Adrenal gland (tissue), 9 donors: ENCODE measurements at regions not wholly inside any gene's neighbourhood (a gene's known extent, or its start where the extent isn't known, plus 50 kb on each side); places are given as distances from the start of the nearest gene placed in this dataset.

ENCODE experiments used
- DNase-seq, 7 donors: peaks; one replicate each; pipeline ENCODE4 v3.0.0-alpha.2; 2019 to 2020
- H3K27ac ChIP-seq, 5 donors: fragments of 200-600 bp; sonication (generic) in 4 of 5; 1 replicate in 3 of 5; 2 replicates in 2 of 5; pipeline versions ENCODE4 v1.5.1 to v1.8.0; 2016 to 2020; ENCODE audit warnings: mild to moderate bottlenecking in 1 of 5
- H3K27me3 ChIP-seq: fragments of 200-600 bp; 2 replicates; pipeline ENCODE4 v1.8.0; 2021
- H3K36me3 ChIP-seq, 2 donors: fragments of 200-600 bp; replicated peaks in 1 of 2; 1 replicate in 1 of 2; 2 replicates in 1 of 2; pipeline versions ENCODE4 v1.5.1 to v1.8.0; 2018 to 2022
- H3K4me1 ChIP-seq, 2 donors: fragments of 200-600 bp; replicated peaks in 1 of 2; 1 replicate in 1 of 2; 2 replicates in 1 of 2; pipeline versions ENCODE4 v1.5.1 to v1.8.0; 2018 to 2021
- H3K4me3 ChIP-seq, 4 donors: fragments of 200-600 bp; sonication (generic) in 3 of 4; one replicate each; pipeline ENCODE4 v1.5.1; 2016 to 2018
- H3K9me3 ChIP-seq, 3 donors: fragments of 200-600 bp; sonication (generic) in 1 of 3; replicated peaks in 1 of 3; 1 replicate in 2 of 3; 2 replicates in 1 of 3; pipeline versions ENCODE4 v1.5.1 to v1.8.0; 2016 to 2021
- POLR2A ChIP-seq, 2 donors: fragments of 450-650 bp; IDR thresholded peaks; one replicate each; pipeline ENCODE4 v1.6.1; 2017; ENCODE audit warnings: antibody characterized with exemption in 2 of 2, mild to moderate bottlenecking in 2 of 2, moderate library complexity in 1 of 2
- WGBS, 4 donors: extraction: QIAGEN DNeasy Blood & Tissue Kit in 2 of 4; methylation state at CpG; one replicate each; pipeline versions ENCODE4 v1.1.5 to v1.1.7; 2013 to 2017; 5-methylcytosine and 5-hydroxymethylcytosine counted together
- intact Hi-C, 2 donors: fragments of 100-400 bp; cut with DNase I; formaldehyde crosslinking; loops; one replicate each; pipeline versions ENCODE4 v1.14.1 to v1.15.0; 2022 to 2023
- TF ChIP-seq, protein P1 (sequence below), 6 experiments: fragments of 450-650 bp in 4 of 6; fragments of 200-600 bp in 2 of 6; sonication (generic) in 1 of 6; IDR thresholded peaks; 1 replicate in 5 of 6; 2 replicates in 1 of 6; pipeline versions ENCODE4 v1.5.1 to v1.8.0; 2016 to 2021; ENCODE audit warnings: antibody characterized with exemption in 6 of 6, mild to moderate bottlenecking in 2 of 6, moderate library complexity in 1 of 6
- donor health status: healthy with polysubstance abuse.
- donor health status: Bipolar disorder and iron deficiency.
- donor health status: DM: yes; HTN: yes; CAD: no.
- donor health status: DM: no; HTN: no; CAD: no.
- donor health status: DM: no; HTN: no; CAD: no.

DNA sequence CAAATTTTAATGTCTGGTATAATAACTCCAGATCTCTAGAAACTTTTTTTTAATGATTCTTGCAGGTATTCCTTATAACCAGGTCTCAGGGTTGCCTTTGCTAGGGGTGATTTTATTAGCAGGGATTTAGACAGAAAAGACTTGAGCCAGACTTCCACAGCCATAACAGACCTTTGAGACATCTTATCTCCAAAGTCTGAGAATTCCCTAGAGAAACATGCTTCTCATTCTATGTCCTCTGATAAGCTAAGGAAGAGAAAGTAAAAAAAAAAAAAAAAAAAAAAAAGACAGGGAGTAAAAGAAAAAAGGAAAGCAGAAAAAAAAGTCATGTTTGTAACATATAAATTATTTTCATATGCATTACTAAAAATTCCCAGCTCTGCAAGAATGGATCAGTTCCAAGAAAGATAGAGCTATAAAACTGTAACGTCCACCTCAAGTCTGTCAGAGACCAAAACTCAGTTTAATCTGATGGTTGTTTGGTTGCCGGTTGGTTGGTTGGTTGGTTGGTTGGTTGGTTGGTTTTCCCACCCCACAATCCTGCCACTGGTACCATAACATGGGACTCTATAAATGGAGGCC is 153.8 kb downstream of the COL6A3 start:
- WGBS, 4 donors: 0 to 48% (median 22%) methylated on average over 2 of the region's 2 CpGs
- H3K27me3 ChIP-seq: no peaks in the 10 kb centered on the region
- H3K27ac ChIP-seq: no peak overlapping the region
- H3K4me3 ChIP-seq: no peak overlapping the region
- H3K4me1 ChIP-seq: peaks cover 0 to 20% of the 10 kb centered on the region in 2 donors
- no peak for DNase-seq
- H3K36me3 ChIP-seq: no peaks in the 10 kb centered on the region
- no peak for TF ChIP-seq POLR2A (IDR thresholded peaks at IDR 0.05)
- TF ChIP-seq, protein P1, sequence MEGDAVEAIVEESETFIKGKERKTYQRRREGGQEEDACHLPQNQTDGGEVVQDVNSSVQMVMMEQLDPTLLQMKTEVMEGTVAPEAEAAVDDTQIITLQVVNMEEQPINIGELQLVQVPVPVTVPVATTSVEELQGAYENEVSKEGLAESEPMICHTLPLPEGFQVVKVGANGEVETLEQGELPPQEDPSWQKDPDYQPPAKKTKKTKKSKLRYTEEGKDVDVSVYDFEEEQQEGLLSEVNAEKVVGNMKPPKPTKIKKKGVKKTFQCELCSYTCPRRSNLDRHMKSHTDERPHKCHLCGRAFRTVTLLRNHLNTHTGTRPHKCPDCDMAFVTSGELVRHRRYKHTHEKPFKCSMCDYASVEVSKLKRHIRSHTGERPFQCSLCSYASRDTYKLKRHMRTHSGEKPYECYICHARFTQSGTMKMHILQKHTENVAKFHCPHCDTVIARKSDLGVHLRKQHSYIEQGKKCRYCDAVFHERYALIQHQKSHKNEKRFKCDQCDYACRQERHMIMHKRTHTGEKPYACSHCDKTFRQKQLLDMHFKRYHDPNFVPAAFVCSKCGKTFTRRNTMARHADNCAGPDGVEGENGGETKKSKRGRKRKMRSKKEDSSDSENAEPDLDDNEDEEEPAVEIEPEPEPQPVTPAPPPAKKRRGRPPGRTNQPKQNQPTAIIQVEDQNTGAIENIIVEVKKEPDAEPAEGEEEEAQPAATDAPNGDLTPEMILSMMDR (IDR thresholded peaks at IDR 0.05): no peak
- intact Hi-C loops: no loop called here
- H3K9me3 ChIP-seq: no peaks in the 10 kb centered on the region

DNA sequence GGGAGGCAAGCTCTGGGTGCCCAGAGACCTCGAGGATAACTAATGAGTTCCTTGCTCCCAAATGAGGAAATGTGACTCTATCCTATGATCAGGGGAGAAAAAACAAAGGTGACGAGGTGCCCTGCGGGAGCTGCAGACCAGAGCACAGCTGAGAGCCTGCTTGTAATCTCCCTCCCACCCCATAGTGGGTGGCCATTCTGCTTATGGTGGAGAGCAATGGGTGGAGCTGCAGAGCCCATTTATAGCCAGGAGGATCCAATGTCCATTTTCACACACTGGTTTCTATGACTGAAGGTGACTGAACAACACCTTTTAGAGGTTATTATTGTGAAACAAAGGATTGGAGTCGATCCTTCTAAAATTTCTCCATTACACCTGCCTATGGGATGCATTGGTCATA is 153.3 kb downstream of the COL6A3 start:
- intact Hi-C loops: no loop called here

DNA sequence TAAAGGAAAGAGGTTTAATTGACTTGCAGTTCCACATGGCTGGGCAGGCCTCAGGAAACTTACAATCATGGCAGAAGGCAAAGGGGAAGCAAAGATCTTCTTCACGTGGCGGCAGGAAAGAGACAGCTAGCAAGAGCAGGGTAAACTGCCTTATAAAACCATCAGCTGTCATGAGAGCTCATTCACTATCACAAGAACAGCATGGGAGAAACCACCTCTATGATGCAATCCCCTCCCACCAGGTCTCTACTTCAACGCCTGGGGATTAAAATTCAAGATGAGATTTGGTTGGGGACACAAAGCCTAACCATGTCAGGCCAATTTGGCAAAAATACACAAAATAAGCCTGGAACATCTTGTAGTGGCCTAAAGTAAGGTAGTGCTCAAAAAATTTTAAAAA is 152.6 kb downstream of the COL6A3 start:
- no peak for DNase-seq
- no peaks in the 10 kb centered on the region for H3K27me3 ChIP-seq
- intact Hi-C loops: no loop called here
- H3K4me1 ChIP-seq: peaks cover 0 to 20% of the 10 kb centered on the region in 2 donors
- TF ChIP-seq, protein P1 (IDR thresholded peaks at IDR 0.05): no peak
- H3K36me3 ChIP-seq: no peaks in the 10 kb centered on the region
- no peak overlapping the region for H3K4me3 ChIP-seq
- 86 to 95% (median 91%) methylated on average over 3 of the region's 3 CpGs for WGBS, 4 donors
- no peaks in the 10 kb centered on the region for H3K9me3 ChIP-seq
- H3K27ac ChIP-seq: no peak overlapping the region

More for the DNA sequence above, 153.3 kb downstream of the COL6A3 start:
- Histone ChIP-seq H3K27me3 (no peaks in the 10 kb centered on the region), H3K4me1 (peaks cover 0 to 20% of the 10 kb centered on the region in 2 donors), H3K9me3 (no peaks in the 10 kb centered on the region), H3K4me3 (no peak overlapping the region), H3K27ac (no peak overlapping the region), H3K36me3 (no peaks in the 10 kb centered on the region)
- no peak for TF ChIP-seq POLR2A (IDR thresholded peaks at IDR 0.05)
- TF ChIP-seq, protein P1 (IDR thresholded peaks at IDR 0.05): no peak
- 84 to 93% (median 90%) methylated on average over 4 of the region's 4 CpGs for WGBS, 4 donors
- DNase-seq: no peak

DNA sequence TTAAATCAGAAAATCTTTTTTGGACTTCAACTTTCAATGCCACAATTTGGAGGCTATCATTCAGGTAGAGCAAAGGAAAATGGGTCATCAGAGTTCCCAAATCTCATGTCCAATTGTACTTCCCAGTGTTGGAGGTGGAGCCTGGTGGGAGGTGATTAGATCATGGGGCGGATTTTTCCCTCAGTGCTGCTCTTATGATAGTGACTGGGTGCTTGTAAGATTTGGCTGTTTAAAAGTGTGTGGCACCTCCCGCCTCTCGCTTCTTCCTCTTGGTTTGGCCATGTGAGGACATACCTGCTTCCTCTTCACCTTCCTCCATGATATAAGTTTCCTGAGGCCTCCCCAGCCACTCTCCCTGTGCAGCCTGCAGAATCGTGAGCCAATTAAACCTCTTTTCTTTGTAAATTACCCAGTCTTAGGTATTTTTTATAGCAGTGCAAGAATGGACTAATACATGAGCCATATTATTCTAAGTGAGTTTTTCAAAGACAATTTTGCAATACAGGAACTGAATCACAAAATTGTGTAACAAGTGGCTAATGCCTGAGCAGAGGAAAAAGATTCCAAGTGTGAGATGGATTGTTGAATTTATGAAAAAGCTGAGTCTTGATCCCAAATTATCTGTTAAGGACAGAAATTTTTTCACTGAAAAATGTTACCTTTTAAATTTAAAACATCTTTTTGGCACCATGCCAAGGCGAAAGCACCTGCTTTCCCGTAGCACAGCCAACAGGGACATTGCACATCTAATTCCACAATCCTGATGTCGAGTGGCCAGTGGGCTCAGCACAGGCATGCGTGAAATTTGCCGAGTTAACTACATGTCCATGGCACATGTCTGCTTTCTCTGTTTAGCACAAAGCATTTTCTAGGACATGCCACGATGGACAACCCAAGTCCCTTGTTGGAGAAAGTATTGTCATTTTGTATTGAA is 150.9 kb downstream of the COL6A3 start:
- no peaks in the 10 kb centered on the region for H3K36me3 ChIP-seq
- no peak overlapping the region for H3K4me3 ChIP-seq
- H3K27ac ChIP-seq: peak overlapping the region in 2 of 5 donors; percentile 55 to 57
- WGBS, 4 donors: 82 to 85% (median 82%) methylated on average over 10 of the region's 10 CpGs
- intact Hi-C loops: no loop called here
- no peaks in the 10 kb centered on the region for H3K27me3 ChIP-seq
- TF ChIP-seq, protein P1 (IDR thresholded peaks at IDR 0.05): no peak
- TF ChIP-seq POLR2A (IDR thresholded peaks at IDR 0.05): no peak
- no peaks in the 10 kb centered on the region for H3K9me3 ChIP-seq
- peak in 1 of 7 donors; percentile 36 for DNase-seq
- peaks cover 0 to 18% of the 10 kb centered on the region in 2 donors for H3K4me1 ChIP-seq
